Glutamatergic neuron (in vitro differentiated cells): ENCODE measurements at regions not wholly inside any gene's neighbourhood (a gene's known extent, or its start where the extent isn't known, plus 50 kb on each side); places are given as distances from the start of the nearest gene placed in this dataset.

Experiments used
- DNase-seq: peaks from one replicate; pipeline ENCODE4 v3.0.0; 2022
- H3K27ac Mint-ChIP-seq: one replicate; pipeline ENCODE4 v1.8.0; 2020; ENCODE audit warnings: mild to moderate bottlenecking, mixed read lengths, inconsistent platforms; ENCODE audit not compliant: unreplicated experiment
- H3K27me3 Mint-ChIP-seq: one replicate; pipeline ENCODE4 v1.8.0; 2020; ENCODE audit warnings: mild to moderate bottlenecking, moderate library complexity, mixed read lengths, inconsistent platforms; ENCODE audit not compliant: unreplicated experiment
- H3K36me3 Mint-ChIP-seq: one replicate; pipeline ENCODE4 v1.8.0; 2020; ENCODE audit warnings: mild to moderate bottlenecking, mixed read lengths, inconsistent platforms; ENCODE audit not compliant: unreplicated experiment
- H3K4me1 Mint-ChIP-seq: one replicate; pipeline ENCODE4 v1.8.0; 2020; ENCODE audit warnings: mild to moderate bottlenecking, low read depth, mixed read lengths, inconsistent platforms; ENCODE audit not compliant: unreplicated experiment
- H3K4me3 Mint-ChIP-seq: one replicate; pipeline ENCODE4 v1.8.0; 2020; ENCODE audit warnings: mild to moderate bottlenecking, mixed read lengths, inconsistent platforms; ENCODE audit not compliant: unreplicated experiment
- H3K9me3 Mint-ChIP-seq: one replicate; pipeline ENCODE4 v1.8.0; 2020; ENCODE audit warnings: mild to moderate bottlenecking, moderate library complexity, mixed read lengths, inconsistent platforms; ENCODE audit not compliant: unreplicated experiment
- TF ChIP-seq, protein P1 (sequence below): fragments of 200-600 bp; sonication (generic); IDR thresholded peaks from one replicate; pipeline ENCODE4 v1.5.0; 2021; ENCODE audit not compliant: partially characterized antibody, unreplicated experiment

DNA sequence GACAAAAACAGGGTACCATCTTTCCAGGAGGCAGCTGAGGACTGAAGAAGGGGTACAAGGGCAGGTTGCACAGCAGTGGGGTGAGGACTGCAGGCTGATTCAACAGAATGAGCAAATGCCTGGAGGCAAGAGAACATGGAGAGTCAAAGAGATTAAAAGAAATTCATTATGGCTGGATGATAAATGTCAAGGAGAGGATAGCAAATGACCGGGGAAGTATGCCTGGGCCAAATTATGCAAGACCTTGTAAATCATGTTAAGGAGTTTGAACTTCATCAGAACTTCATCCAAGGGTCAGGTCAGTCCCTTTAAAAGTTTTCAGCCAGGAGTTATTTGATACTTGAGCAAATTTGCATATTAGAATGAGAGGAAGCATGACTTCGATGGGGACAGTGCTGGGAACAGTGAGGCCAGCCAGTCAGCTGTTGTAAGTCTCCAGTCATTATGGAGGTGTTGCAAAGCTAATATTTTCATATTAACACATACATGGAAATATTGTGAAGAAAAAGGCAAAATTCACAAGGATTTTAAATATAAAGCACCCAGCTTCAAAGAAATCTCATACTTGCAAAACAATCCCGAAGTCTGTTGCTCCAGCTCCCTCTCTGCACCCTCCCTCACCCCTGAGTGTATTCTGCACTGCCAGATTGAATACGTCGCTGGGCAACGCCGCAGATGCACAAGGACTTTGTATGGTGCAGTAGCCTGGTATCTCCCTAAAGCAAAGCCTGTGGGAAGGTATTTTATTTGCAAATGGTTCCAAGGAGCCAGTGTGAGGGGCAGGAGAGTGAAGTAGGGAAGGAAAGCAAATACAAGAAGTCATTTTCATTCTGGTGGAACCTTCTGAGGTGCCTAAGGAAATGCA, 509.8 kb upstream of the TLE4 start:
- peaks cover 4% of the 10 kb centered on the region for H3K36me3 Mint-ChIP-seq
- H3K4me3 Mint-ChIP-seq = no peak overlapping the region
- no peak for DNase-seq
- no peaks in the 10 kb centered on the region for H3K4me1 Mint-ChIP-seq
- no peaks in the 10 kb centered on the region for H3K9me3 Mint-ChIP-seq
- TF ChIP-seq, protein P1, sequence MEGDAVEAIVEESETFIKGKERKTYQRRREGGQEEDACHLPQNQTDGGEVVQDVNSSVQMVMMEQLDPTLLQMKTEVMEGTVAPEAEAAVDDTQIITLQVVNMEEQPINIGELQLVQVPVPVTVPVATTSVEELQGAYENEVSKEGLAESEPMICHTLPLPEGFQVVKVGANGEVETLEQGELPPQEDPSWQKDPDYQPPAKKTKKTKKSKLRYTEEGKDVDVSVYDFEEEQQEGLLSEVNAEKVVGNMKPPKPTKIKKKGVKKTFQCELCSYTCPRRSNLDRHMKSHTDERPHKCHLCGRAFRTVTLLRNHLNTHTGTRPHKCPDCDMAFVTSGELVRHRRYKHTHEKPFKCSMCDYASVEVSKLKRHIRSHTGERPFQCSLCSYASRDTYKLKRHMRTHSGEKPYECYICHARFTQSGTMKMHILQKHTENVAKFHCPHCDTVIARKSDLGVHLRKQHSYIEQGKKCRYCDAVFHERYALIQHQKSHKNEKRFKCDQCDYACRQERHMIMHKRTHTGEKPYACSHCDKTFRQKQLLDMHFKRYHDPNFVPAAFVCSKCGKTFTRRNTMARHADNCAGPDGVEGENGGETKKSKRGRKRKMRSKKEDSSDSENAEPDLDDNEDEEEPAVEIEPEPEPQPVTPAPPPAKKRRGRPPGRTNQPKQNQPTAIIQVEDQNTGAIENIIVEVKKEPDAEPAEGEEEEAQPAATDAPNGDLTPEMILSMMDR = no peak
- H3K27me3 Mint-ChIP-seq = no peaks in the 10 kb centered on the region
- no peak overlapping the region for H3K27ac Mint-ChIP-seq

DNA sequence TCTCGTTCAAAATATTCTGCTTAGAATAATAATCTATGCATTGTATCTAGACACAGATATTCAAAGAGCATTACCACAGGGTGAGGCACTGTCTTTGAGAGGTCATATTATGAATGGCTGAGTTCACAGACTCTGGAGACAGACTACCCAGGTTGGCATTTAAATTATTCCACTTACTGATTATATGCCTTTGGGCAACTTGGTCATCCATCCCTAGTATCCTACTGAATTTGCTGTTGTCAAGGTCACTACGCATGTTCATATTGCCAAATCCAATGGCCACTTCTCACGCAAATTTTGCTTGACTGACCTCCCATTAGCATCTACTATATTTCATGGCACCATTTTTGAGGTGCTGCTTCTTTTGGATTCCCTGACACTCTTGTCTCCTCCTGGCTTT, 498.6 kb upstream of the TLE4 start:
- Mint-ChIP-seq H3K27ac (no peak overlapping the region), H3K4me3 (no peak overlapping the region), H3K4me1 (no peaks in the 10 kb centered on the region), H3K9me3 (no peaks in the 10 kb centered on the region), H3K27me3 (peaks cover 1% of the 10 kb centered on the region), H3K36me3 (no peaks in the 10 kb centered on the region)
- TF ChIP-seq, protein P1 = no peak
- DNase-seq = no peak

- no peaks in the 10 kb centered on the region for H3K9me3 Mint-ChIP-seq
- H3K27me3 Mint-ChIP-seq = no peaks in the 10 kb centered on the region
- no peak for DNase-seq
- no peaks in the 10 kb centered on the region for H3K4me1 Mint-ChIP-seq
- TF ChIP-seq, protein P1 = no peak
- H3K36me3 Mint-ChIP-seq = no peaks in the 10 kb centered on the region
- H3K27ac Mint-ChIP-seq = no peak overlapping the region
- no peak overlapping the region for H3K4me3 Mint-ChIP-seq
Observed at GRCh38 chr9:79080536-79080935, 491.2 kb upstream of the TLE4 start.

GRCh38 chr9:79083621-79084020, 488.1 kb upstream of the TLE4 start:
- TF ChIP-seq, protein P1 = no peak
- Mint-ChIP-seq H3K4me1 (no peaks in the 10 kb centered on the region), H3K9me3 (no peaks in the 10 kb centered on the region), H3K27me3 (no peaks in the 10 kb centered on the region), H3K27ac (no peak overlapping the region), H3K4me3 (no peak overlapping the region), H3K36me3 (no peaks in the 10 kb centered on the region)
- no peak for DNase-seq

DNA sequence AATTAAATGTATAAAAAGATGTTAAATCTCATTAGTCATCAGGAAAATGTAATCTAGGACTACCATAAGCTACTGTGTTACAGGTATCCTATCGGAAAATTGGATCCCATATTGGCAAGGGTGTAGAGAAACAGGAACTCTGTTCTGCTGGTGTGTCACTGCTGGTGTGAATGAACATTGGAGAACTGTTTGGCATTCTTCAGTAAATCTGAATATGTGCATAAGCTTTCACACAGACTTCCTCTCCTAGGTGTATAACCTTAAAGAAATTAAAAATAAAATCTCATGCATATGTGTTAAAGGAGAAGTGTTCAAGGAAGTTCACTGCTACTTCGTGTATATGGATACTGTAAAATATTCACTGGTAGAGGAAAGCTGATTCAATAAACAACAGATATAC, 484.6 kb upstream of the TLE4 start:
- Mint-ChIP-seq H3K27ac (no peak overlapping the region), H3K27me3 (no peaks in the 10 kb centered on the region), H3K36me3 (peaks cover 8% of the 10 kb centered on the region), H3K9me3 (peaks cover 7% of the 10 kb centered on the region), H3K4me1 (no peaks in the 10 kb centered on the region), H3K4me3 (no peak overlapping the region)
- no peak for DNase-seq
- TF ChIP-seq, protein P1 = no peak
